Spleen (tissue), 11 donors: ENCODE measurements at regions not wholly inside any gene's neighbourhood (a gene's known extent, or its start where the extent isn't known, plus 50 kb on each side); places are given as distances from the start of the nearest gene placed in this dataset.

ENCODE experiments used
- DNase-seq: peaks from one replicate; pipeline ENCODE4 v3.0.0-alpha.2; 2020
- H3K27ac ChIP-seq, 8 donors: fragments of 200-600 bp; sonication (generic) in 7 of 8; 1 replicate in 4 of 8; 2 replicates in 4 of 8; pipeline versions ENCODE4 v1.5.0 to v1.8.0; 2016 to 2021; ENCODE audit warnings: inconsistent platforms in 4 of 8, mild to moderate bottlenecking in 4 of 8, moderate library complexity in 1 of 8
- H3K27me3 ChIP-seq, 7 donors: fragments of 200-600 bp; sonication (generic) in 6 of 7; replicated peaks in 1 of 7; 1 replicate in 4 of 7; 2 replicates in 3 of 7; pipeline versions ENCODE4 v1.5.0 to v1.8.0; 2016 to 2021; ENCODE audit warnings: inconsistent platforms in 3 of 7, mild to moderate bottlenecking in 1 of 7
- H3K36me3 ChIP-seq, 6 donors: fragments of 200-600 bp; sonication (generic) in 5 of 6; 1 replicate in 4 of 6; 2 replicates in 2 of 6; pipeline versions ENCODE4 v1.5.0 to v1.8.0; 2016 to 2021; ENCODE audit warnings: inconsistent platforms in 2 of 6
- H3K4me1 ChIP-seq, 6 donors: fragments of 200-600 bp; sonication (generic) in 5 of 6; 1 replicate in 3 of 6; 2 replicates in 3 of 6; pipeline versions ENCODE4 v1.5.0 to v1.8.0; 2016 to 2021; ENCODE audit warnings: inconsistent platforms in 3 of 6
- H3K4me3 ChIP-seq, 8 donors: fragments of 200-600 bp; sonication (generic) in 7 of 8; 1 replicate in 4 of 8; 2 replicates in 4 of 8; pipeline versions ENCODE4 v1.5.0 to v1.8.0; 2016 to 2021; ENCODE audit warnings: inconsistent platforms in 4 of 8, mild to moderate bottlenecking in 4 of 8, moderate library complexity in 2 of 8
- H3K9me3 ChIP-seq, 8 donors: fragments of 200-600 bp; sonication (generic) in 7 of 8; 1 replicate in 4 of 8; 2 replicates in 4 of 8; pipeline versions ENCODE4 v1.5.0 to v1.8.0; 2016 to 2021; ENCODE audit warnings: inconsistent platforms in 4 of 8
- CTCF ChIP-seq, 11 experiments: fragments of 200-600 bp in 7 of 11; fragments of 450-650 bp in 4 of 11; sonication (generic) in 4 of 11; IDR thresholded peaks in 8 of 11; conservative IDR thresholded peaks in 3 of 11; 1 replicate in 7 of 11; 2 replicates in 4 of 11; pipeline versions ENCODE4 v1.4.0 to v1.8.0; 2016 to 2021; ENCODE audit warnings: antibody characterized with exemption in 11 of 11, inconsistent platforms in 4 of 11, mild to moderate bottlenecking in 1 of 11
- POLR2A ChIP-seq, 3 donors: fragments of 450-650 bp; IDR thresholded peaks; one replicate each; pipeline ENCODE4 v1.5.1; 2017; ENCODE audit warnings: antibody characterized with exemption in 3 of 3, mild to moderate bottlenecking in 1 of 3
- POLR2AphosphoS5 ChIP-seq, 3 donors: sonication (generic); formaldehyde crosslinking; IDR thresholded peaks; one replicate each; pipeline ENCODE4 v1.5.1; 2017; ENCODE audit warnings: antibody characterized with exemption in 3 of 3
- WGBS, 5 donors: extraction: QIAGEN DNeasy Blood & Tissue Kit in 3 of 5; methylation state at CpG; one replicate each; pipeline versions ENCODE4 v1.1.5 to v1.1.7; 2013 to 2018; 5-methylcytosine and 5-hydroxymethylcytosine counted together
- intact Hi-C: fragments of 100-400 bp; cut with DNase I; formaldehyde crosslinking; loops from one replicate; pipeline ENCODE4 v1.15.0; 2023; ENCODE audit warnings: low total_unique reads
- donor health status: healthy with polysubstance abuse.
- donor health status: DM: no; HTN: no; CAD: no; lungs with moderate emphysema.
- donor health status: DM: no; HTN: no; CAD: no.
- donor health status: Bipolar disorder and iron deficiency.
- donor health status: healthy.
- donor health status: DM: no; HTN: no; CAD: no.
- donor health status: DM: yes; HTN: yes; CAD: no.

- 87 to 95% (median 87%) methylated on average over 4 of the region's 4 CpGs for WGBS, 5 donors
- TF ChIP-seq POLR2AphosphoS5 (IDR thresholded peaks at IDR 0.05) (no peak), POLR2A (IDR thresholded peaks at IDR 0.05) (no peak), CTCF (IDR thresholded peaks at IDR 0.05 in 8 of 11, conservative IDR thresholded peaks at IDR 0.05 in 3 of 11) (no peak)
- intact Hi-C loops, result no loop called here
- H3K4me1 ChIP-seq, result no peaks in the 10 kb centered on the region
- H3K27ac ChIP-seq, result no peak overlapping the region
- no peaks in the 10 kb centered on the region for H3K36me3 ChIP-seq
- no peaks in the 10 kb centered on the region for H3K9me3 ChIP-seq
- DNase-seq, result no peak
- H3K27me3 ChIP-seq, result no peaks in the 10 kb centered on the region
- no peak overlapping the region for H3K4me3 ChIP-seq
Observed at GRCh38 chr12:88314706-88315105, 172.6 kb downstream of the TMTC3 start.

- Histone ChIP-seq H3K4me1 (no peaks in the 10 kb centered on the region), H3K9me3 (no peaks in the 10 kb centered on the region), H3K4me3 (no peak overlapping the region), H3K27me3 (no peaks in the 10 kb centered on the region), H3K36me3 (no peaks in the 10 kb centered on the region), H3K27ac (no peak overlapping the region)
- TF ChIP-seq POLR2A (IDR thresholded peaks at IDR 0.05), result no peak
- no peak for TF ChIP-seq CTCF (IDR thresholded peaks at IDR 0.05 in 8 of 11, conservative IDR thresholded peaks at IDR 0.05 in 3 of 11)
- WGBS, 5 donors, result 79 to 97% (median 92%) methylated on average over 2 of the region's 2 CpGs
- intact Hi-C loops, result no loop called here
- no peak for DNase-seq
Observed at GRCh38 chr12:88318726-88319125, 176.6 kb downstream of the TMTC3 start.

- Histone ChIP-seq H3K4me1 (no peaks in the 10 kb centered on the region), H3K27me3 (no peaks in the 10 kb centered on the region), H3K36me3 (no peaks in the 10 kb centered on the region), H3K4me3 (no peak overlapping the region), H3K27ac (peak overlapping the region in 4 of 8 donors; percentile 2 to 42 (median 23)), H3K9me3 (no peaks in the 10 kb centered on the region)
- intact Hi-C loops, result no loop called here
- TF ChIP-seq CTCF (IDR thresholded peaks at IDR 0.05 in 8 of 11, conservative IDR thresholded peaks at IDR 0.05 in 3 of 11) (no peak), POLR2A (IDR thresholded peaks at IDR 0.05) (no peak), POLR2AphosphoS5 (IDR thresholded peaks at IDR 0.05) (no peak)
- 60 to 86% (median 71%) methylated on average over 1 of the region's 1 CpG for WGBS, 5 donors
- DNase-seq, result no peak
Observed at GRCh38 chr12:88325076-88325815, 183.1 kb downstream of the TMTC3 start.

GRCh38 chr12:88325816-88326189 lies 183.7 kb downstream of the TMTC3 start:
- no peak overlapping the region for H3K4me3 ChIP-seq
- no peaks in the 10 kb centered on the region for H3K9me3 ChIP-seq
- no peaks in the 10 kb centered on the region for H3K4me1 ChIP-seq
- WGBS, 5 donors, result 60 to 73% (median 70%) methylated on average over 4 of the region's 4 CpGs
- no peaks in the 10 kb centered on the region for H3K36me3 ChIP-seq
- intact Hi-C loops, result no loop called here
- no peak for DNase-seq
- no peaks in the 10 kb centered on the region for H3K27me3 ChIP-seq
- H3K27ac ChIP-seq, result peak overlapping the region in 3 of 8 donors; percentile 21 to 42 (median 25)
- TF ChIP-seq POLR2AphosphoS5 (IDR thresholded peaks at IDR 0.05), result no peak
- TF ChIP-seq CTCF (IDR thresholded peaks at IDR 0.05 in 8 of 11, conservative IDR thresholded peaks at IDR 0.05 in 3 of 11), result no peak
- TF ChIP-seq POLR2A (IDR thresholded peaks at IDR 0.05), result no peak
